Kidney (tissue), 13 donors: ENCODE measurements at regions not wholly inside any gene's neighbourhood (a gene's known extent, or its start where the extent isn't known, plus 50 kb on each side); places are given as distances from the start of the nearest gene placed in this dataset.
A peak's percentile ranks its signal among the peaks of the same experiment; 100 is the strongest.

Experiments used
- DNase-seq, 5 donors: peaks; one replicate each; pipeline ENCODE4 v3.0.0-alpha.2; 2013 to 2020
- FAIRE-seq: peaks from 2 replicates; lab custom pipeline; 2012; peaks lifted over from hg19 to GRCh38; lab: Jason Lieb, UNC
- H3K27ac ChIP-seq, 2 donors: one replicate each; pipeline ENCODE4 v1.7.0; 2013; ENCODE audit warnings: low read depth in 2 of 2, low read length in 2 of 2, inconsistent platforms in 1 of 2
- H3K27me3 ChIP-seq: one replicate; pipeline ENCODE4 v1.7.1; 2013; ENCODE audit warnings: low read length, inconsistent platforms; ENCODE audit not compliant: control insufficient read depth, insufficient read depth
- H3K36me3 ChIP-seq, 3 donors: one replicate each; pipeline versions ENCODE4 v1.7.0 to v1.7.1; 2013; ENCODE audit warnings: low read length in 3 of 3, control low read depth in 1 of 3, inconsistent platforms in 1 of 3; ENCODE audit not compliant: insufficient read depth in 3 of 3, control insufficient read depth in 2 of 3
- H3K4me1 ChIP-seq, 3 donors: one replicate each; pipeline versions ENCODE4 v1.7.0 to v1.7.1; 2013; ENCODE audit warnings: low read length in 3 of 3, inconsistent platforms in 1 of 3, low read depth in 1 of 3; ENCODE audit not compliant: control insufficient read depth in 2 of 3, insufficient read depth in 2 of 3
- H3K4me3 ChIP-seq, 3 donors: one replicate each; pipeline versions ENCODE4 v1.7.0 to v1.8.1; 2013; ENCODE audit warnings: low read length in 3 of 3, control low read depth in 1 of 3, inconsistent platforms in 1 of 3
- H3K9ac ChIP-seq, 3 donors: one replicate each; pipeline versions ENCODE4 v1.7.0 to v1.7.1; 2013; ENCODE audit warnings: low read length in 3 of 3, control low read depth in 1 of 3, inconsistent platforms in 1 of 3
- H3K9me3 ChIP-seq, 3 donors: one replicate each; pipeline versions ENCODE4 v1.7.0 to v1.7.1; 2013; ENCODE audit warnings: low read length in 3 of 3, control low read depth in 1 of 3, inconsistent platforms in 1 of 3; ENCODE audit not compliant: control insufficient read depth in 2 of 3, insufficient read depth in 1 of 3
- intact Hi-C: fragments of 100-400 bp; cut with DNase I; formaldehyde crosslinking; loops from one replicate; pipeline ENCODE4 v1.11.1; 2022
- TF ChIP-seq, protein P1 (sequence below): IDR thresholded peaks from 3 replicates; pipeline ENCODE4 v1.5.1; 2012; ENCODE audit warnings: mild to moderate bottlenecking, moderate library complexity, borderline replicate concordance; ENCODE audit not compliant: insufficient read depth; ENCODE audit errors: extremely low read depth
- donor health status: control.
- donor health status: control.
- donor health status: control.
- donor health status: control.
- donor health status: control.
- donor health status: DM: yes; HTN: yes; CAD: no.
- donor health status: Normal renal cell carcinoma (clear cell type).

GRCh38 chr18:61658431-61658830, 234.4 kb downstream of the RNF152 start:
- Histone ChIP-seq H3K4me1 (peaks cover 0 to 3% (median 2%) of the 10 kb centered on the region in 3 donors), H3K9ac (no peak overlapping the region), H3K27ac (no peak overlapping the region), H3K4me3 (no peak overlapping the region), H3K36me3 (no peaks in the 10 kb centered on the region), H3K9me3 (no peaks in the 10 kb centered on the region), H3K27me3 (no peaks in the 10 kb centered on the region)
- no peak for DNase-seq
- TF ChIP-seq, protein P1, sequence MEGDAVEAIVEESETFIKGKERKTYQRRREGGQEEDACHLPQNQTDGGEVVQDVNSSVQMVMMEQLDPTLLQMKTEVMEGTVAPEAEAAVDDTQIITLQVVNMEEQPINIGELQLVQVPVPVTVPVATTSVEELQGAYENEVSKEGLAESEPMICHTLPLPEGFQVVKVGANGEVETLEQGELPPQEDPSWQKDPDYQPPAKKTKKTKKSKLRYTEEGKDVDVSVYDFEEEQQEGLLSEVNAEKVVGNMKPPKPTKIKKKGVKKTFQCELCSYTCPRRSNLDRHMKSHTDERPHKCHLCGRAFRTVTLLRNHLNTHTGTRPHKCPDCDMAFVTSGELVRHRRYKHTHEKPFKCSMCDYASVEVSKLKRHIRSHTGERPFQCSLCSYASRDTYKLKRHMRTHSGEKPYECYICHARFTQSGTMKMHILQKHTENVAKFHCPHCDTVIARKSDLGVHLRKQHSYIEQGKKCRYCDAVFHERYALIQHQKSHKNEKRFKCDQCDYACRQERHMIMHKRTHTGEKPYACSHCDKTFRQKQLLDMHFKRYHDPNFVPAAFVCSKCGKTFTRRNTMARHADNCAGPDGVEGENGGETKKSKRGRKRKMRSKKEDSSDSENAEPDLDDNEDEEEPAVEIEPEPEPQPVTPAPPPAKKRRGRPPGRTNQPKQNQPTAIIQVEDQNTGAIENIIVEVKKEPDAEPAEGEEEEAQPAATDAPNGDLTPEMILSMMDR = no peak
- FAIRE-seq = no peak
- intact Hi-C loops = no loop called here

DNA sequence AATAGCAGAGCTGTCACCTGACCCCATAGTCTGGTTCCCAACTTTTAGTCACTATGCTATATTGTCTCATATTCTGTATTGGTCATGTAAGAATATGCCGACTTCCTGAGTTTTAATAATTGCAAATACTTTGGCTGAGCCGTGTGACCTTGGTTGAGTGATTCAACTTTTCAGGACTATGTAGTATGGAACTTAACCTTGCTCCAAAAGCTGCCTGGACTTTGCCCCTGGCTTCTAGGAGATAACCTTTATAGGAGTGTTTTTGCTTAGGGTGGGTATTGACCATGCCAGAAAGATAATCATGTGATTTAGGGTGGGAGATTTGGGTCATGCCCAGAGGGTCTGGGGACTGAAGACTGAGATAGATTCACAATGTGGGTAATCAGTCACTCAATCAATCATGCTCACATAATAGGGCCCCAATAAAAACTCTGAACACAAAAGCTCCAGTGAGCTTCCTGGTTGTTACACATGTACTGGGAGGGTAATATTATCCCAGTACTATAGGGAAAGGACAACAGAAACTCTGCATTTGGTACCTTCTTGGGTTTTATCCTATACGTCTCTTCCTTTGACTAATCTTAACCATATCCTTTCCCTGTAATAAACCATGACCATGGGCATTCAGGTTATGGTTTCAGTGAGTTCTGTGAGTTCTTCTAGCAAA, 235.6 kb downstream of the RNF152 start:
- TF ChIP-seq, protein P1 = no peak
- H3K9me3 ChIP-seq = no peaks in the 10 kb centered on the region
- no peak overlapping the region for H3K9ac ChIP-seq
- FAIRE-seq = no peak
- no peaks in the 10 kb centered on the region for H3K27me3 ChIP-seq
- H3K36me3 ChIP-seq = no peaks in the 10 kb centered on the region
- DNase-seq = no peak
- peaks cover 0 to 5% (median 0%) of the 10 kb centered on the region in 3 donors for H3K4me1 ChIP-seq
- no peak overlapping the region for H3K4me3 ChIP-seq
- peak overlapping the region in 1 of 2 donors; percentile 8 for H3K27ac ChIP-seq
- intact Hi-C loops = no loop called here

DNA sequence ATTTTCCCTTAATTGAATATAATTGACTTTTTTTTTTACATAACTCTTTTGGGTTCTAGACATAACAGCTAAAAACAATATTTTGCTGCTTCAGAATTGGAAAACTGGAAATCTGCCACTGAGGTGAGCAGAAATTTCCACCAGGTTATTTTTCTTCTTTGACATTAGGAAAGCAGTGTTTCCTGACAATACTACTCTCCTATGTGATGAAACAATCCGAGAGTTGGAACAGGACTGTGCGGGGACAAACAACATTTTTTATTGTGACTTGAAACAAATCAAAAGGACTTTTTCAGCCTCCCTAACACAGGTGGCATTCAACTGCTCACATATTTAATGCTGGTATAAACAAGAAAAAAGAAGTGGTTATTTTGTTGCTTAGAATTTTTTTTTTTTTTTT, 237.2 kb downstream of the RNF152 start:
- Histone ChIP-seq H3K4me1 (peaks cover 0 to 6% (median 5%) of the 10 kb centered on the region in 3 donors), H3K27me3 (no peaks in the 10 kb centered on the region), H3K9me3 (no peaks in the 10 kb centered on the region), H3K36me3 (no peaks in the 10 kb centered on the region), H3K4me3 (no peak overlapping the region), H3K9ac (no peak overlapping the region), H3K27ac (no peak overlapping the region)
- no peak for DNase-seq
- FAIRE-seq = no peak
- intact Hi-C loops = no loop called here
- TF ChIP-seq, protein P1 = no peak
